HG03520 (cell line): ENCODE measurements at regions not wholly inside any gene's neighbourhood (a gene's known extent, or its start where the extent isn't known, plus 50 kb on each side); places are given as distances from the start of the nearest gene placed in this dataset.

ENCODE experiments used
- ATAC-seq: cut with Tn5 transposase; IDR thresholded peaks from one replicate; pipeline ENCODE4 v1.9.1; 2021; ENCODE audit warnings: mild to moderate bottlenecking, moderate library complexity; ENCODE audit not compliant: unreplicated experiment

GRCh38 chr6:98107801-98108200, 726.6 kb upstream of the POU3F2 start:
- ATAC-seq, result no peak

GRCh38 chr6:98116455-98116854, 717.9 kb upstream of the POU3F2 start:
- no peak for ATAC-seq

- ATAC-seq, result no peak
These were observed 717.3 kb upstream of the POU3F2 start for GRCh38 chr6:98117068-98117467.

- ATAC-seq, result no peak
These were observed 715.9 kb upstream of the POU3F2 start for GRCh38 chr6:98118397-98119045.

GRCh38 chr6:98124171-98124570, 710.2 kb upstream of the POU3F2 start:
- no peak for ATAC-seq

- no peak for ATAC-seq
These were observed 702.9 kb upstream of the POU3F2 start for GRCh38 chr6:98131290-98131990.

GRCh38 chr6:98136333-98136732, 698.0 kb upstream of the POU3F2 start:
- no peak for ATAC-seq

- ATAC-seq, result no peak
These were observed 697.0 kb upstream of the POU3F2 start for GRCh38 chr6:98137391-98137790.

- ATAC-seq, result no peak
These were observed 691.5 kb upstream of the POU3F2 start for GRCh38 chr6:98142839-98143238.

GRCh38 chr6:98146656-98147055, 687.7 kb upstream of the POU3F2 start:
- ATAC-seq, result no peak

GRCh38 chr6:98156580-98156979, 677.8 kb upstream of the POU3F2 start:
- no peak for ATAC-seq

- no peak for ATAC-seq
These were observed 654.8 kb upstream of the POU3F2 start for GRCh38 chr6:98179606-98180005.

GRCh38 chr6:98200084-98200483, 634.3 kb upstream of the POU3F2 start:
- ATAC-seq, result no peak

- ATAC-seq, result no peak
These were observed 631.1 kb upstream of the POU3F2 start for GRCh38 chr6:98203170-98203806.

- ATAC-seq, result no peak
These were observed 621.9 kb upstream of the POU3F2 start for GRCh38 chr6:98212468-98212867.

GRCh38 chr6:98215531-98215930, 618.8 kb upstream of the POU3F2 start:
- ATAC-seq, result no peak

- ATAC-seq, result no peak
These were observed 604.1 kb upstream of the POU3F2 start for GRCh38 chr6:98230250-98230649.

- no peak for ATAC-seq
These were observed 595.3 kb upstream of the POU3F2 start for GRCh38 chr6:98239057-98239456.

- no peak for ATAC-seq
These were observed 592.7 kb upstream of the POU3F2 start for GRCh38 chr6:98241630-98242029.

GRCh38 chr6:98254624-98255023, 579.8 kb upstream of the POU3F2 start:
- ATAC-seq, result no peak

GRCh38 chr6:98260382-98260781, 574.0 kb upstream of the POU3F2 start:
- no peak for ATAC-seq

GRCh38 chr6:98272060-98272459, 562.3 kb upstream of the POU3F2 start:
- no peak for ATAC-seq
